Activated CD4-positive, alpha-beta T cell treated with anti-CD3 and anti-CD28 coated beads for 1 hour (primary cell): ENCODE measurements at regions not wholly inside any gene's neighbourhood (a gene's known extent, or its start where the extent isn't known, plus 50 kb on each side); places are given as distances from the start of the nearest gene placed in this dataset.
"Not testable (repeated sequence)": the region's sequence is repeated elsewhere in the genome, so short reads cannot be mapped to it uniquely, and the experiment has no call there.

Experiments used
- DNase-seq: peaks from one replicate; pipeline ENCODE4 v3.0.0-alpha.2; 2020

DNA sequence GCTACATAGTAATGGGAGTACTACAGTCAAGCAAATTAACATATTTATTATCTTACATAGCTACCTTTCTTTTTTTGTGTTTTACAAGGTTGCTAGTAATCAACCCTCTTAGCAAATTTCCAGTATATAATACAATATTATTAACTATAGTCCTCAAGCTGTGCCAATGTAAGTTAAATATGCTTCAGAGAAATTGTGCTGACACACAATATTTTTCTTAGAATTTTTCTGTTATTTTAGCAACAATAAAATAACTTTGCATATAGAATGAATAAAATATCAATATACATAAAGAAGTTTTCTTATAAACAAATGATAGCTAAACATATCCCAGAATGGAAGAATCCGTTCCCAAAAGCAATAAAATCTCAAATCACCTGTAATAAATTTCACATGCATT is 1605.1 kb downstream of the REEP3 start:
- no peak for DNase-seq

DNA sequence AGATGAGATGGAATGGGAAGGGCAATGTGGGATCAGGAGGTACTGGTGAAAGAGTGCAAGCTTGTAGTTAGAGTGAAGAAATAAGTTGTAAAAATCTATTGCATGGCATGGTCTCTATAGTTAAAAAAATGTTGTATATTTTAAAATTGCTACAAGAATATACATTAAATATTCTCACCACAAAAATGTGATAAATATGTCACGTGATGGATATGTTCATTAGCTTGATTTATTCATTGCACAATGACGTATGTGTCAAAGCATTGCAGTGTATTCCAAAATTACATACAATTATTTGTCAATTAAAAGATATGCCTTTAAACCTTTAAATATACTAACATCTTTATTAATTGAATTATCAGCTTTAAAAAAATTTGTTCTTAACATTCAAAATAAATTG is 1607.1 kb downstream of the REEP3 start:
- no peak for DNase-seq

DNA sequence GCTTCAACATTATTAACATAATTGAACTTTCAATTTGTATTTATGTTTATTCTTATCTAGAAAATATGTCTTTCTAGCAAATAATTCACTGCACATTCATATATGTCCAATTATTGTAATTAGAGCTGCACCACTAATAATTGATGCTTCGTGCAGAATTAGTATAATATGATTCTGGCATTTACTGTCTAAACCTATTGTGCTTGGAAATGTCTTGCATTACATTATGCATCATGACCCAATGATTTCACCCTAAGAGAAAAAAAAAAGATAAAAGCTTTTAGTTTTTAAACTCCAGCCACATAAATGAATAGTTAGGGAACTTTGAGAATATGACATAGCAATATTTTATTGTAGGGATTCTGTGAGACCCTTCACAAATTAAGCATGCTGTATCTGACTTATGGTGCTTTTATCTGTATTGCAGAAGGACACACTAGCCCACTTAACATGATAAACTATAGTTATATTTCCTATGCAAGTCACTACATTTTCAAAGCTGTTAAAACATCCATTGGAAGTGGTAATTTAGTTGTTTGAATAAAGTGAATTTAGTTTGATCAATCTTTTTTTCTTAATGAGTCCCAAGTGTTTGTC is 1609.1 kb downstream of the REEP3 start:
- no peak for DNase-seq

DNA sequence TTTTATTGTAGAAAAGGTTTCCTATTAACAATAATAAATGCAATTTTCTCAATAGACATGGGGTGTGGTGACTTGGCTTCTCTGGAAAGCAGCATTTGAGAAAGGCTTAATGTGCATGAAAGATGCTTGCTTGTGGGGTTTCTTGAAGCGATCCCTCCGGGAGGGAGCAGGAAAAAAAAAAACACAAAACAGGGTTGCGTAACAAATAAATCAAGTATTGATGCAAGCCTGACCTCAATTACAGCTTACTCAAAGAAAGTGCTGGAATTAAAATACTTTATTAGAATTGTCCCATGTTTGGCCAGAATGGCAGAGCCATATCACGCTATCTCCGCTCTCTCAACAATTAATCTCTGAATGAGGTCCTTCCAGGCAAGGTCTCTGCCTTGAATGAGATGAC is 1612.5 kb downstream of the REEP3 start:
- no peak for DNase-seq

DNA sequence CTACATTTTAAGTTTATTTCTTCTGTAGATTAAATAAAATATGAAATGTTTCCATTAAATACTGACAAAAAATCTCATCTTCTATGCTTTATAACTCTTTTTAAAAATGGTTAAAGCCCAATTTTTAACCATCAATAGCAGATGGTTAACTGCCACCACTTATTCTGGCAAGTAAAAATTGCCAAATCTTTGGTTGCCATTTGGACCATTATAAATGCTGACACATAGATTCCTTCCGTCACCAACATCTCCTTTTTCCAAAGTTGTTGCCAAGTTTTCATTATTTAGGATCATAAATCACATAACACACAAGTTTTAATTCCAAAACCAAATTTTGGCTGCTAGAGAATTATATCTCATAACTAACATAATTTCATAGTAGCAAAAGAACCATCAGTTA is 1614.3 kb downstream of the REEP3 start:
- DNase-seq, result no peak

DNA sequence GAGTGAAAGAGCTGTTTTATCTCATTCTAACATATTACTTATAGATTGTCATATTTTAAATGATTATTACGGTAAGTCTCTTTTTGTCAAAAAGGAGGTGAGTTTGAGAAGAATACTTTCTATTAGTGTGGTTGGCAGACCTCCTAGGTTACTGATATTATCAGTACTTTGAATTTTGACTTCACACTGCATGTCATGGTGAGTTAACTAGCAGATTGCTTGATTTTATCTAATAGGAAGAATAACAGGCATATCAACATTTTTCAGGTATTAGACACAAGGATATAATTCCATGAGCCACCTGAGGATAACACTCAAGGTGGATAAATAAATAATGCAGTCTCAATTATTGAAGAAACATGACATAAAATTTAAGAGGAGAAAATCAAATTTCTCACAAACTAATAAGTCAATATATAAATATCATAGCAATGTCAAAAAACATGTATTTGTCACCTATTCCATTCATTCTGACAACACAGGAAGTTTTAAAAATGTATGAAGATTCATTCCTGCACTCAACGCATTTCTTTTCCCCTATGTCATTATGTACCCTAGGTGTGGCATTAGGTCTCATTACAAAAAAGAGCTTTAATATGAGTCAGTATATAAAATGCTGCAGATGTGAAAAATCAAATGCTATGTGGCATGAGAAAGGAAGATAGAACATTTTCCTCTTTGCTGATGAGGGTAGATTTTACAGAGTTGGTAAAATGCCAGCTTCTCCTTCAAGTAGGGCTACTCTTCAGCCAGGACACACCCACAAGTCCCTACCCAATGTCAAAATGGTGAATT is 1621.6 kb downstream of the REEP3 start:
- no peak for DNase-seq

DNA sequence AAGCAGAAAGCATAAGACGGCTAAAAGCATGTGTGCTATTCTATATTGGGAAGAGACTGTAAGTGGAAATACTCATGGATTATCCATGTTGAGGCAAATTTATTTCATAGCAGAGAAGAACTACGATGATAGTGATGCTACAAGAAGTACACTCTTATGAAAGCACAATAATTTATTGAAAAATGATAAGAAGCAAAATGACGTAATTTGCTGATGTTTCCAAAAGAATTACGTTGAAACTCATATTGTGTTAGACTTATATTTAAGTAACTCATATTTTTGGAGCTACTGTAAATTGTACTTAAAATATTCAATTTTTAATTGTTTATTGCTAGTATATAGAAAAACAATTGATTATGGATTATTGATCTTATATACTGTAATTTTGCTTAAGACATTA is 1622.5 kb downstream of the REEP3 start:
- DNase-seq, result no peak

DNA sequence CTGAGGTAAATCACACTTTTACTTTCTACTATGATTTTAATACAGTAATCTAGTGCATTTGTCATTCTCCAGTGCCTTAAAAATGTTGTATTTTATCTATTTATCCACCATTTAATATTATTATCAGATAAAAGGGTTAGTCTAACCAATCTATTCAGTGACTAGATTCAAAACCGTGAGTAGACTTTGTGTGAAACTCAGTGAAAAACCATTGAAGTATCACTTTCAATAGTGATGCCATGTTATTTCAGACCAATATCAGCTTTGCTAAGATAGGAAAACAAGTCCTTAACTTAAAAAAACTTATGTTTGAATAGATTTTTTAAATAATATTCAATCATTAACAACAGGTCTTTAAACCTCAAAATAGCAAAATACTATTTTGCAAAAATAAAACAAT is 1628.7 kb downstream of the REEP3 start:
- DNase-seq, result no peak

DNA sequence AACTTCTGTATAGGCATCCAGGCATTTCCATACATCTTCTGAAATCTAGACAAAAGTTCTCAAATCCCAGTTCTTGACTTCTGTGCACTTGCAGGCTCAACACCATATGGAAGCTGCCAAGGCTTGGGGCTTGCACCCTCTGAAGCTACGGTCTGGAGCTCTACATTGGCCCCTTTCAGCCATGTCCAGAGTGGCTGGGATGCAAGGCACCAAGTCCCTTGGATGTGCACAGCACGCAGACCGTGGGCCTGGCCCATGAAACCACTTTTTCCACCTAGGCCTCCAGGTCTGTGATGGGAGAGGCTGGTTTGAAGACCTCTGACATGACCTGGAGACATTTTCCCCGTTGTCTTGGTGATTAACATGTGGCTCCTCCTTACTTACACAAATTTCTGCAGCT is 1645.1 kb downstream of the REEP3 start:
- DNase-seq, result no peak

DNA sequence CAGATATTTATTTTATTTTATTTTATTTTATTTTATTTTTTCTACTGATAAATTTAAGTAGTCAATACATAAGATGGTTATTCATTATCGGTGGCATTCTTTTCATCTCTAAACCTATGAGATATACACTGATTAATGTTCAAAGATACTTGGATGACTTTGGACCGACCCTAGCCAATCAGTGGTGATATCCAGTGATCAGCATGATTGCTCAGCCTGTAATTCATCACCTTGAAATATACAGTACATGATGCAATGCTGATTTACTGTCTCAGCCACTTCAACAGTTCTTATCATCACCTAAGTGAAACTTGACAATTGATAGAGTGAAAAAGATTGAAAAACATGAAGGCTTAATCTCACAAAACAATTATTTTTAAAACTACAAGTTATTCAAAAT is 1651.0 kb downstream of the REEP3 start:
- DNase-seq, result no peak

DNA sequence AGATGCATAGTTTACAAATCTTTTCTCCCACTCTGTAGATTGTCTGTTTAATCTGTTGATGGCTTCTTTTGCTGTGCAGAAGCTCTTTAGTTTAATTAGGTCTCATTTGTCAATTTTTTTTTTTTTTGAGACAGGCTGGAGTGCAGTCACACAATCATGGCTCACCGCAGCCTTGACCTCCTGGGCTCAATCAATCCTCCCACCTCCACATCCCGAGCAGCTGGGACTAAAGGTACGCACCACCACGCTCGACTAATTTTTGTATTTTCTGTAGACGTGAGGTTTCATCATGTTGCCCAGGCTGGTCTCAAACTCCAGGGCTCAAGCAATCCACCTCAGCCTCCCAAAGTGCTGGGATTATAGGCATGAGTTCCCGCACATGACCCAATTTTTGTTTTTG is 1655.8 kb downstream of the REEP3 start:
- no peak for DNase-seq

DNA sequence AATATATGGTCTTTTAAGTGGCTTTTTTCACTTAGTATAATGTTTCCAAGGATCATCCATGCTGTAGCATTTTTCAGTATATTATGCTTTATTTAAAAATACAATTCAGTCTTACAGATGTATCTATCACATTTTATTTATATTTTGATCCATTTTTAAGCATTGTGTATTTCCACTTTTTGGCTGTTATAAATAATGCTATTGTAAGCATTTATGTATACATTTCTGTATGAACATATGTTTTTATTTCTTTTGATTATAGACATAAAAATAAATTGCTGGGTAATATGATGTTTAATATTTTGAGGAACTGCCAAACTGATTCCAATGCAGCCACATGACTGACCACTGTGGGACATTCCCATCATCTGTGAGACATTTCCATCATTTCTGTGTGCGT is 1662.0 kb downstream of the REEP3 start:
- DNase-seq, result no peak

DNA sequence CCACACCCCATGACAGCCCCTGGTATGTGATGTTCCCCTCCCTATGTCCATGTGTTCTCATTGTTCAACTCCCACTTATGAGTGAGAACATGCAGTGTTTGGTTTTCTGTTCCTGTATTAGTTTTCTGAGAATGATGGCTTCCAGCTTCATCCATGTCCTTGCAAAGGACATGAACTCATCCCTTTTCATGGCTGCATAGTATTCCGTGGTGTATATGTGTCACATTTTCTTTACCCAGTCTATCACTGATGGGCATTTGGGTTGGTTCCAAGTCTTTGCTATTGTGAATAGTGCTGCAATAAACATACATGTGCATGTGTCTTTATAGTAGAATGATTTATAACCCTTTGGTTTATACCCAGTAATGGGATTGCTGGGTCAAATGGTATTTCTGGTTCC is 1665.5 kb downstream of the REEP3 start:
- DNase-seq, result not testable (repeated sequence)

DNA sequence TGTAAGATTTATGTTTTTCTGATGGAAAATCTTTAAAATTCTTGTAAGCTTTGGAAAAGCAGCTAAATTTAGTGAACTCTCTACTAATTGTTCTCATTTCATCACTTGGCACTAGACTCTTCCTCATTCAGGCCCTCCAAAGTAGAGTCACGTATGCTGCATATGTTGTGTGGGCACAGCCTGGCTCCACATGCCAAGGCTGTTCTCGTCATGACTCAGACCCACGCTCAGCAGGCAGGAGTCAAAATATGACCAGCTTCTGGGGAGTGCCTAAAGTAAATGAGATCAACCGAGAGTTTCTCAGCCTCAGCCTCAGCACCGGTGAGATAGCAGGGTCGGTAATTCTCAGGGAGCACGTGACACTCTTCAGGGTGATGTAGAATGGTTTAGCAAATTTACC is 1672.9 kb downstream of the REEP3 start:
- DNase-seq, result no peak

DNA sequence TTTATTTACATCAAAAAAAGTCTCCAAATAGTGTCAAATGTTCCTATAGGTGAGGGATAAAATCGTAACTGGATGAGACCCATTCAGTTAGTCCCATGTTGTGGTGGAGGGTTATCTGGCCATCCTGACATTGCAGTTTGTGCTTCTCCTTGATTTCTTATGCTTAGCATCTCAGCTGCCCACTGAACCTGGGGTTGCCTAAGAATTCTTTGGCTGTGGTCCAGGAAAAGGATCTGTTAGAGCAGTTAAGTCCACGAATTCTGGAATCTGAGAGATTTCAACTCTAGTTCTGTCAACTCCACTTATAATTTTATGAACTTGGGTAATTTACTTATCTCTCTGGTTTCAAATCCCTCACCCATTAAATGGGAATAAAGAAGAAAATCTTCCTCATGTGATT is 1673.4 kb downstream of the REEP3 start:
- no peak for DNase-seq

DNA sequence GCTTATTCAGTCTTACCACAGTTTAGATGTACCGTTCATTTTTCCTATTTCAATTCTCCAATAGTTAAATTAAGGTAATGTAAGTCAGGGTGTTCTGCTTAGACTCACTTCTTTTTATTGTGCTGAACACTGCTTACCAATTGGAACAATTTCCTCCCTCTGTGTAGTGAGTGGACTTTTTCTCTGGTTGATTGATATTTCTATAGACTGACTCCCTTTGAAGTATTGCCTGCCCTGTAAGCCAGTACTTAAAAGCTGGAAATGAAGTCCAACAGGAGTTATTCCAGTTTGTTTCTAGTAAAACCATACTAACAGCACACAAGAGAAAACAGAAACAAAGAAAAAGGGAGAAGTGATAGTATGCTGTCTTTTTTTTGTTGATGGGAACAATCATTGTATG is 1674.9 kb downstream of the REEP3 start:
- no peak for DNase-seq

DNA sequence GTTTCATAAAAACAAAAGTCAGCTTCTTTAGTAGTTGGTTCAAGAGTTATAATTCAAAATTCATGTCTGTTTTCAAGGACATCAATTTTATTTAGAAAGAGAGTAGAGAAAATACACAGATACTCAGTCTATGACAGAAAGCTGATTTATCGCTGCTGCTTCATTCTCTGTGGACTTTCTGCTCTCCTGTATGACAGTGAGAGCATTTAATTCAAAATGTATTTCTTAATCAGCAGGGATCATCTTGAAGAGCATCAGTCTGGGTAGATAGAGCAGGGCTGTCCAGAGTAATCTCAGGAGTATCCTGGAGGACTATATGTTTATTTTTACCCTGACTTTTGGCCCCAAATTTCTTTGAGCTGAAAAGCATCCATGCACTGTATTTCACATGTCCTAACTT is 1676.7 kb downstream of the REEP3 start:
- no peak for DNase-seq

DNA sequence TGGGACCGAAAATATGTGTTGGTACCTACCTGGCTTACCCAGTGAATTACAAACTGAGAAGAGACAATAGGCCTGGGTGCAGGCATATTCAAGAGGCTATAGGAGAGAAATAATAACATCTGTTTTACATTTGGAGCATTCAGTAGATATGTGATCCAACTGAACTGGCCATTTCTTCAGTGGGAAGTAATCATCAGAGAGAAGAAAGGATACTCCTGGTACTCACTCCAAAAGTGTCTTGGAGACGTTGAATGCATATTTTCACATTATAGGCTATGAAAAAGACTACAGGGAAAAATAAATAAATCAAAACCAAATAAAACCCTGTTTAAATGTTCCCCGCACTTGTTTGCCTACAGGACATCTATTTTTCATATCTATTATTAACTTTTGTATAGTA is 1680.3 kb downstream of the REEP3 start:
- DNase-seq, result no peak

DNA sequence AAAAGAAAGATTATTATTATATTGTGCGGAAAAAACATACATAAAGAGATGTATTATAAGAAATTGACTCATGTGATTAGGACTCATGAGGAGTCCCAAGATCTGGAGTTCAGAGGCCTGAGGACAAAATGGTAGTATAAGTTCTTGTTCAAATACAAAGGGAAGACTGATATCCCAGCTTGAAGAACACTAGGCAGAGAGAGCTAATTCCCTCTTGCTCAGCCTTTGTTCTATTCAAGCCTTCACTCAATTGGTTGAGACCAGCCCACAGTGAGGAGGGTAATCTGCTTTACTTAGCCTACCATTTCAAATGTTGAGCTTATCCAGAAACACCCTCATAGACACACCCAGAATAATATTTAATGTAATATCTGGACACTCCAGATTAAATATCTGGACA is 1683.8 kb downstream of the REEP3 start:
- DNase-seq, result no peak

DNA sequence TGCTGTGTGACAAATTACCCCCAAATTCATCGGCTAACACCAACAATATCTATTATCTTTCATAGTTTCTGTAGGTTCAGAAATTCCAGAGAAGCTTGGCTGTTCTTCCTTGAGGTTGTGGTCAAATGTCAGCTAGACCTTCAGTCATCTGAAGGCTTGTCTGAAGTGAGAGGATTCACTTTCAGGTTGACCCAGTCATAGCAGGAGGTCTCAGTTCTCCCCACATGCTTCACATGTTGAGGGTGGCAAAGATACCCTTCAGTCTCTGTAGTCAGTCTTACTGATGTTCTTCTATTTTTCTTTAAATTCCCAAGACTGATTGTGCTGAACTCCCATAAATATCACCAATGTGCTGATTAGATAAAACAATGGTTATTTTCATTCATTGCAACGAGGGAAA is 1692.0 kb downstream of the REEP3 start:
- DNase-seq, result no peak

DNA sequence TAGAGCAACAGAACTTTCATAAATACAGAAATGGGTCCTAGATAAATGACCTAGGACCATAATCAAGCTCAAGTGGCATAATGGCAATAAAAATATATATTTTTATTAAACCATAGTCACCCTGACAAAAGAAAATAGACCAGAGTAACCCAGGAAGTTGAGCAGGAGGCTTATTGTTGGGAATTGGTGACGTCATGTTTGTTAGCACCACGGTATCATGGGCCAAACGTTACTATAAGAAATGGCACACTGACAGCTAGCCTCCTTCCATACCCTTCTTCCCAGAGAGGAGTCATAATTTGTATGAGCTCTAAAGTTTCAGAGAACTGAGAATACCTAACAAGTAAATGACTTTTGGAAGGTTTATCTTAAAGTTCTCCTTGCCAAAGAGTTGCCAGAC is 1698.2 kb downstream of the REEP3 start:
- no peak for DNase-seq

DNA sequence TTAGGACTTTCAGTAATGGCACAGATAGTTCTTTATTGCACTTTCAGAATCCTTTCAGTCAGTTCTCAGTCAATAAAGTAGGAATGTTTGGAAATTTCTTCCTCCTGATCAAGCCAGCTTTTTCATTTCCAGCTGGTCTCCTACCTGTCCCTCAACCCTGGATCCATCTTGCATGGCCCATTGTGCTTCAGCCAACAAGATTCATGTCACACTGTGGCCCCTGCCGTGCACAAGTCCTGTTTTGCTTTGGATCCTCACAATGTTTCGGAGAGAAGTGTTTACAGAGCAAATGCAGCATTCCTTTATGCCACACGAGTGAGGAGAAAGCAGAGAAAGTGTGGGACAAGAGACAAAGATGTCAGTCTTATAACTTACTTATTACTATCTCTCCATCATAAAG is 1694.7 kb upstream of the LRRTM3 start:
- DNase-seq, result no peak

DNA sequence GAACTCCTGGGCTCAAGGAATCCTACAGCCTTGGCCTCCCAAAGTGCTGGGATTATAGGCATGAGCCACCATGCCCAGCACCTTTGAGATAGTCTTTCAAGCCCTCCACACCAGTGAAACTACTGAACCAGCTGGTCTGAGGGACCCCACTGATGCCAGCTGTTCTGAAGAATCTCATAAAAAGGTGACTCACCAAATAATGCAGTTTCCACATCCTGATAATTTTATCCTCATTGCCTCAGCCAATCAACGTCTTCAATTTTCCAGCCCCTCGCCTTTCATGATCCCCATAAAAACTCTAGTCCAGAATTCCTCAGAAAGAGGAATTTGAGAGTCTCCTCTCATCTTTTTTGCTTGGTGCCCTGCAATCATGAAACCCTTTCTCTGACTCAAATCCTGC is 1691.6 kb upstream of the LRRTM3 start:
- DNase-seq, result no peak

DNA sequence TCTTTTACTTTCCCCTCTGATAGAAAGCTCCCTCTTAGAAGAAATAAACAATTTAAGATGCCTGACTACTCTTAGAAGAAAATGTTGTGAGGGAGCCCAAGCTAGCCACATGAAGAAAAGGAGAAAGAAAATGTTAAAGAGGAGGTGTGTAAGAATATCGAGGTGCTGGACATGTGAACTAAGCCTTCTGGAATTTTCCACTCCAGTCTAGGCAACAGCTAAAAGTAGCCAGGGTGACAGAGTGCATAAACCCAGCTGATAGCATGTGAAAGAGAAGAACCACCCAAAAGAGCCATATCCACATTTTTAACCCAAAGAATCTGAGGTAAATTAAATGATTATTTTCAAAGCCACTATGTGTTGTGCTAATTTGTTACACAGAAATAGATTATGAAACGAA is 1690.6 kb upstream of the LRRTM3 start:
- DNase-seq, result no peak

DNA sequence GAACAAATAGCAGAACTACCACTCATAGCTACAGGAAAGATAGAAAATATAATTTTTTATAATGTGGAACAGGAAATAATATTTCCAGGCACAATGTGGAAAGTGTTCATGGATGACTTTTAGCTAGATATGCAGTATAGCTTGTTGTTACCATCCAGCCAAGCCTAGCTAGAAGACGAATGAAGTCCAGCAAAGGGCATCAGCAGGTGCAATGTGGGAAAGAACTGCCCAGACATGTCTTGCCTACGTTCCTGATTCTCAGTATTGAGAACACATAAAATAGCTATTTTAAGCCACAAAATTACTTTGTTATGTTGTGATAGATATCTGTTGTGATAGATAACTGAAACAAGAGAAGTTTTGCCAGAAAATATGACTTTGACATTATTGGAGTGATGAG is 1690.0 kb upstream of the LRRTM3 start:
- no peak for DNase-seq
